A549 (cell line): ENCODE measurements at regions not wholly inside any gene's neighbourhood (a gene's known extent, or its start where the extent isn't known, plus 50 kb on each side); places are given as distances from the start of the nearest gene placed in this dataset.

Experiments
- ATAC-seq, 2 experiments: fragments of 200-7000 bp in 1 of 2; fragments of >200 bp in 1 of 2; cut with Nextera tagmentation in 1 of 2; cut with Tn5 transposase in 1 of 2; 3 replicates each; pipeline versions ENCODE4 v1.8.0 to v1.9.1; 2018 to 2020; ENCODE audit warnings: mild to moderate bottlenecking in 1 of 2, moderate library complexity in 1 of 2
- CTCF ChIA-PET: fragments of 300-600 bp; sonication (Branson Sonifier 250); formaldehyde crosslinking; extraction: SDS; loops from one replicate; lab custom pipeline; 2021; ENCODE audit warnings: antibody characterized with exemption, inconsistent platforms; lab: Yijun Ruan, JAX
- POLR2A ChIA-PET: fragments of 350-600 bp; formaldehyde crosslinking; extraction: SDS; loops from one replicate; lab custom pipeline; 2021; ENCODE audit warnings: antibody characterized with exemption, inconsistent platforms; lab: Yijun Ruan, JAX
- DNase-seq, 2 experiments: peaks; one replicate each; pipeline versions ENCODE4 v3.0.0 to v3.0.0-alpha.2; 2011 to 2016; ENCODE audit warnings: low read depth in 1 of 2, low spot score in 1 of 2
- FAIRE-seq: peaks from 2 replicates; lab custom pipeline; 2011; peaks lifted over from hg19 to GRCh38; lab: Jason Lieb, UNC
- H3K27ac ChIP-seq, 2 experiments: fragments of >200 bp; sonication (Bioruptor Twin); formaldehyde crosslinking; 3 replicates each; pipeline ENCODE4 v1.5.1; 2016 to 2017
- H3K4me1 ChIP-seq: fragments of >200 bp; sonication (Bioruptor Twin); formaldehyde crosslinking; 3 replicates; pipeline ENCODE4 v1.6.1; 2016
- H3K4me2 ChIP-seq: fragments of >200 bp; sonication (Bioruptor Twin); formaldehyde crosslinking; 3 replicates; pipeline ENCODE4 v1.6.1; 2016
- H3K4me3 ChIP-seq: fragments of >200 bp; sonication (Bioruptor Twin); formaldehyde crosslinking; 3 replicates; pipeline ENCODE4 v1.5.1; 2016
- H3K9me3 ChIP-seq: fragments of >200 bp; sonication (Bioruptor Twin); formaldehyde crosslinking; 3 replicates; pipeline ENCODE4 v1.6.1; 2016
- BHLHE40 ChIP-seq: IDR thresholded peaks from 2 replicates; pipeline ENCODE4 v1.6.1; 2012; ENCODE audit warnings: low read depth, low read length, inconsistent platforms
- CBX8 ChIP-seq: fragments of 200-600 bp; sonication (generic); IDR thresholded peaks from 2 replicates; pipeline ENCODE4 v1.6.1; 2016
- CHD2 ChIP-seq: fragments of 150-350 bp; IDR thresholded peaks from 2 replicates; pipeline ENCODE4 v1.6.1; 2014; ENCODE audit warnings: low read length; ENCODE audit not compliant: partially characterized antibody
- CHD4 ChIP-seq: fragments of 200-600 bp; sonication (generic); IDR thresholded peaks from 2 replicates; pipeline ENCODE4 v1.6.1; 2016; ENCODE audit warnings: antibody characterized with exemption, mild to moderate bottlenecking, borderline replicate concordance
- EHF ChIP-seq: fragments of 250-450 bp; sonication (Bioruptor Pico); IDR thresholded peaks from 2 replicates; pipeline ENCODE4 v1.5.0; 2020; ENCODE audit warnings: mild to moderate bottlenecking
- FOXS1 ChIP-seq: fragments of 250-450 bp; sonication (Bioruptor Pico); IDR thresholded peaks from 2 replicates; pipeline ENCODE4 v1.5.0; 2020; ENCODE audit warnings: mild to moderate bottlenecking, moderate library complexity
- GATA3 ChIP-seq: IDR thresholded peaks from 2 replicates; pipeline ENCODE4 v1.6.1; 2012; ENCODE audit warnings: borderline replicate concordance
- HEYL ChIP-seq: fragments of 250-450 bp; sonication (Bioruptor Pico); IDR thresholded peaks from 2 replicates; pipeline ENCODE4 v1.8.0; 2021; ENCODE audit warnings: mild to moderate bottlenecking, moderate library complexity
- JUNB ChIP-seq: fragments of >200 bp; sonication (Bioruptor Twin); formaldehyde crosslinking; IDR thresholded peaks from 2 replicates; pipeline ENCODE4 v1.6.1; 2016
- KDM5A ChIP-seq: fragments of 200-600 bp; sonication (generic); IDR thresholded peaks from 2 replicates; pipeline ENCODE4 v1.6.1; 2016; ENCODE audit warnings: antibody characterized with exemption, mild to moderate bottlenecking
- NFE2L2 ChIP-seq: fragments of 150-350 bp; conservative IDR thresholded peaks from 2 replicates; pipeline ENCODE4 v1.6.1; 2014; ENCODE audit warnings: low read length
- RARB ChIP-seq: fragments of 250-450 bp; sonication (Bioruptor Pico); IDR thresholded peaks from 2 replicates; pipeline ENCODE4 v1.8.0; 2021; ENCODE audit warnings: mild to moderate bottlenecking, moderate library complexity
- RCOR1 ChIP-seq: fragments of 150-350 bp; IDR thresholded peaks from 2 replicates; pipeline ENCODE4 v1.6.1; 2014; ENCODE audit warnings: antibody characterized with exemption, low read length, low read depth
- SREBF2 ChIP-seq: fragments of 450-650 bp; IDR thresholded peaks from 2 replicates; pipeline ENCODE4 v1.6.1; 2014; ENCODE audit warnings: mild to moderate bottlenecking, moderate library complexity
- ZSCAN20 ChIP-seq: fragments of 250-450 bp; sonication (Bioruptor Pico); IDR thresholded peaks from 2 replicates; pipeline ENCODE4 v1.8.0; 2022; ENCODE audit warnings: mild to moderate bottlenecking, moderate library complexity
- WGBS: methylation state at CpG from one replicate; pipeline ENCODE4 v1.1.6; 2017; ENCODE audit errors: missing lambda C conversion rate; 5-methylcytosine and 5-hydroxymethylcytosine counted together
- TF ChIP-seq, protein P1 (sequence below): fragments of 250-450 bp; sonication (Bioruptor Pico); IDR thresholded peaks from 2 replicates; pipeline ENCODE4 v1.5.0; 2021; ENCODE audit warnings: mild to moderate bottlenecking, moderate library complexity, borderline replicate concordance
- TF ChIP-seq, protein P2 (sequence below): IDR thresholded peaks from 2 replicates; pipeline ENCODE4 v1.6.1; 2012; ENCODE audit warnings: low read depth, borderline replicate concordance
- TF ChIP-seq, protein P3 (sequence below): fragments of >200 bp; sonication (Bioruptor Twin); formaldehyde crosslinking; IDR thresholded peaks from 2 replicates; pipeline ENCODE4 v1.6.1; 2016
- TF ChIP-seq, protein P4 (sequence below): fragments of 450-650 bp; IDR thresholded peaks from 2 replicates; pipeline ENCODE4 v1.6.1; 2014; ENCODE audit warnings: antibody characterized with exemption
- TF ChIP-seq, protein P5 (sequence below): IDR thresholded peaks from 2 replicates; pipeline ENCODE4 v1.6.1; 2012

DNA sequence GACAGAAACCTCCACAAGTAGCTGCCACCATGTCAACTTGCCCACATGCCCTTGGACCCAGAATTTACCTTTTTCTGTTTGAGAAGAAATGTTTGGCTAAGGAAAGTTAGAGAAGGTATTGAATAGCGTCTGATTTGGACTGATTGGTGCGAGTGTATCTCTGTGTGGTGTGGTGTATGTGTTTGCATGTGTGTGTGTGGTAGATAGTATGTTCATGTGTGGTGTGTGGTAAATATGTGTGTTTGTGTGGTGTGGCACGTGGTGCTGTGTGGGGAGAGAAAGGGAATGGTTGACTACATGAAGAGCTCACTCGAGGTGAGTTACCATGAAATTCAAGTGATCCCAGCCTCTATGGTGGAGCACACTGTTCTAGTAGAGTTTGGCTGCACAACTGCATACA is 360.8 kb upstream of the SPHKAP start (continued):
- TF ChIP-seq, protein P1, sequence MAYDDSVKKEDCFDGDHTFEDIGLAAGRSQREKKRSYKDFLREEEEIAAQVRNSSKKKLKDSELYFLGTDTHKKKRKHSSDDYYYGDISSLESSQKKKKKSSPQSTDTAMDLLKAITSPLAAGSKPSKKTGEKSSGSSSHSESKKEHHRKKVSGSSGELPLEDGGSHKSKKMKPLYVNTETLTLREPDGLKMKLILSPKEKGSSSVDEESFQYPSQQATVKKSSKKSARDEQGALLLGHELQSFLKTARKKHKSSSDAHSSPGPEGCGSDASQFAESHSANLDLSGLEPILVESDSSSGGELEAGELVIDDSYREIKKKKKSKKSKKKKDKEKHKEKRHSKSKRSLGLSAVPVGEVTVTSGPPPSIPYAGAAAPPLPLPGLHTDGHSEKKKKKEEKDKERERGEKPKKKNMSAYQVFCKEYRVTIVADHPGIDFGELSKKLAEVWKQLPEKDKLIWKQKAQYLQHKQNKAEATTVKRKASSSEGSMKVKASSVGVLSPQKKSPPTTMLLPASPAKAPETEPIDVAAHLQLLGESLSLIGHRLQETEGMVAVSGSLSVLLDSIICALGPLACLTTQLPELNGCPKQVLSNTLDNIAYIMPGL (CRISPR knock-in tag): no peak
- TF ChIP-seq, protein P2, sequence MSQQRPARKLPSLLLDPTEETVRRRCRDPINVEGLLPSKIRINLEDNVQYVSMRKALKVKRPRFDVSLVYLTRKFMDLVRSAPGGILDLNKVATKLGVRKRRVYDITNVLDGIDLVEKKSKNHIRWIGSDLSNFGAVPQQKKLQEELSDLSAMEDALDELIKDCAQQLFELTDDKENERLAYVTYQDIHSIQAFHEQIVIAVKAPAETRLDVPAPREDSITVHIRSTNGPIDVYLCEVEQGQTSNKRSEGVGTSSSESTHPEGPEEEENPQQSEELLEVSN: no peak
- no peak for TF ChIP-seq NFE2L2

DNA sequence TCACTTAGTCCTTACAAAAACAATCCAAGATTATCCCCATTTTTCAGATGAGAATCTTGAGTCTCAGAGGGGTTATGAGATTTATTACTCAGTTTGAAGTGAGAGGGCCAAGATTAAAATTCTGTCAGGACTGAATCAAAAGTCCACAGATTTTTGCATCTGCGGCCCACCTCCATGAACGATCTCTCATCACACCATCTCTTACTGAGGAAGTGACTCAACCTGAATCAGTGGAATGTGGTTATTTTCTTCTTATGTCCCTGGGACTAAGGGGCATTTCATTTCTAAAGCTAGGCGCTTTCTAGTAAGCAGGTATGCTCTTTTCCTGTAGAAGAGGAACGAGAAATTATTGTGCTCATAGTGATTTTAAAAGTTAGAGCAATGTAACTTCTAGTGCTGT is 360.3 kb upstream of the SPHKAP start:
- H3K4me3 ChIP-seq: no peak overlapping the region
- FAIRE-seq (no peak), DNase-seq (no peak), ATAC-seq (no peak)
- H3K27ac ChIP-seq: no peak overlapping the region
- ChIA-PET CTCF (no interaction called here), POLR2A (no interaction called here)
- no peak overlapping the region for H3K4me2 ChIP-seq
- no peaks in the 10 kb centered on the region for H3K4me1 ChIP-seq
- H3K9me3 ChIP-seq: no peaks in the 10 kb centered on the region
- 16% methylated on average over 4 of the region's 4 CpGs for WGBS
- TF ChIP-seq RCOR1: no peak
- no peak for TF ChIP-seq ZSCAN20 (CRISPR knock-in tag)
- TF ChIP-seq, protein P3, sequence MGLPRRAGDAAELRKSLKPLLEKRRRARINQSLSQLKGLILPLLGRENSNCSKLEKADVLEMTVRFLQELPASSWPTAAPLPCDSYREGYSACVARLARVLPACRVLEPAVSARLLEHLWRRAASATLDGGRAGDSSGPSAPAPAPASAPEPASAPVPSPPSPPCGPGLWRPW: no peak
- TF ChIP-seq CHD4: no peak
- TF ChIP-seq, protein P2: no peak
- TF ChIP-seq JUNB: no peak
- no peak for TF ChIP-seq FOXS1 (CRISPR knock-in tag)
- TF ChIP-seq, all 56 proteins: peak for 0

DNA sequence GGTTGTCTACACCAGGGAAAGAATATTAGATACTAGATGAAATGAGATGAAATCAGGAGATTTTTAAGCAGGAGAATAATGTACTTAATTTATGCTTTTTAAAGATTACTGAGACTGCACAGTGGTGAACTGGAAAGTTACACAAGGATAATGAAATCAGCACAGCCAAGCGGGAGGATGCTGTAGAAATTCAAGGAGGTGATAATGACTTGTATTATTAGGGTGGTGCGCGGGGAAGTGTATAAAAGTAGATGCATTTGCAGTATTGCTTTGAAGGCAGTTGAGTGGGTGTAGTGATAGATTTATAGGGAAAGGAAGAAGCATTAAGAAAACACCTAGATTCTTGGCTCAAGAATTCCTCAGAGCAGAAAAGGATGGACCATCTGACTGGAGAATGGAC is 359.5 kb upstream of the SPHKAP start:
- ChIA-PET POLR2A (no interaction called here), CTCF (no interaction called here)
- no peaks in the 10 kb centered on the region for H3K9me3 ChIP-seq
- no peaks in the 10 kb centered on the region for H3K4me1 ChIP-seq
- no peak overlapping the region for H3K27ac ChIP-seq
- 63% methylated on average over 3 of the region's 3 CpGs for WGBS
- TF ChIP-seq BHLHE40: no peak
- TF ChIP-seq, protein P4, sequence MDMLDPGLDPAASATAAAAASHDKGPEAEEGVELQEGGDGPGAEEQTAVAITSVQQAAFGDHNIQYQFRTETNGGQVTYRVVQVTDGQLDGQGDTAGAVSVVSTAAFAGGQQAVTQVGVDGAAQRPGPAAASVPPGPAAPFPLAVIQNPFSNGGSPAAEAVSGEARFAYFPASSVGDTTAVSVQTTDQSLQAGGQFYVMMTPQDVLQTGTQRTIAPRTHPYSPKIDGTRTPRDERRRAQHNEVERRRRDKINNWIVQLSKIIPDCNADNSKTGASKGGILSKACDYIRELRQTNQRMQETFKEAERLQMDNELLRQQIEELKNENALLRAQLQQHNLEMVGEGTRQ: no peak
- TF ChIP-seq, protein P1 (CRISPR knock-in tag): no peak
- no peak for TF ChIP-seq ZSCAN20 (CRISPR knock-in tag)
- TF ChIP-seq FOXS1 (CRISPR knock-in tag): no peak
- TF ChIP-seq SREBF2: no peak
- TF ChIP-seq CHD2: no peak
- TF ChIP-seq JUNB: no peak
- no peak for TF ChIP-seq RARB (CRISPR knock-in tag)
- no peak for TF ChIP-seq EHF (CRISPR knock-in tag)
- TF ChIP-seq GATA3: no peak
- no peak for TF ChIP-seq CBX8
- TF ChIP-seq, protein P5, sequence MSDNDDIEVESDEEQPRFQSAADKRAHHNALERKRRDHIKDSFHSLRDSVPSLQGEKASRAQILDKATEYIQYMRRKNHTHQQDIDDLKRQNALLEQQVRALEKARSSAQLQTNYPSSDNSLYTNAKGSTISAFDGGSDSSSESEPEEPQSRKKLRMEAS: no peak
- no peak for TF ChIP-seq KDM5A
- TF ChIP-seq HEYL (CRISPR knock-in tag): no peak
- DNase-seq (no peak), FAIRE-seq (no peak), ATAC-seq (no peak)
- no peak overlapping the region for H3K4me2 ChIP-seq
- H3K4me3 ChIP-seq: no peak overlapping the region
